NCI-H82 (cell line): ENCODE measurements at regions not wholly inside any gene's neighbourhood (a gene's known extent, or its start where the extent isn't known, plus 50 kb on each side); places are given as distances from the start of the nearest gene placed in this dataset.
"Not testable (repeated sequence)": the region's sequence is repeated elsewhere in the genome, so short reads cannot be mapped to it uniquely, and the experiment has no call there.

Source experiments
- DNase-seq: peaks from one replicate; lab custom pipeline; 2025; lab: John Stamatoyannopoulos, UW

DNA sequence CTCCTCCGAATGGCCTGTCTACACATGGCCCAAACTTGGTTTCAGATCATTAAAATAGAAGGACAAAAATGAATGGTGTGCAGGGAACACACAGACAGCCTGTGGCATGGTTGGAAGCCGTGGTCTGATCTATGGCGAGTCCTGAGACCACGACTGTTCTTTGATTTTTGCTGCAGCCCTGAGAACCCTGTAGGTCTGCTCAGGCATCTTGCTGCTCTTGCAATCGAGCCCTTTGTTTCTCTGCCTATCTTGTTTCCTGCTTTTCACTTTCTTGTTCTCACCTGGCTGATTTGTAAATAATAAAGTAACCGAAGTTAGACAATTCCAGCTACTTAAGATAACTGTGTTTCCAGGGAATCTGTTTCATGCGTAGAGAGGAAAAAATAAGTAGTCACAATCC is 54.1 kb upstream of the NBPF9 start:
- DNase-seq: not testable (repeated sequence)

DNA sequence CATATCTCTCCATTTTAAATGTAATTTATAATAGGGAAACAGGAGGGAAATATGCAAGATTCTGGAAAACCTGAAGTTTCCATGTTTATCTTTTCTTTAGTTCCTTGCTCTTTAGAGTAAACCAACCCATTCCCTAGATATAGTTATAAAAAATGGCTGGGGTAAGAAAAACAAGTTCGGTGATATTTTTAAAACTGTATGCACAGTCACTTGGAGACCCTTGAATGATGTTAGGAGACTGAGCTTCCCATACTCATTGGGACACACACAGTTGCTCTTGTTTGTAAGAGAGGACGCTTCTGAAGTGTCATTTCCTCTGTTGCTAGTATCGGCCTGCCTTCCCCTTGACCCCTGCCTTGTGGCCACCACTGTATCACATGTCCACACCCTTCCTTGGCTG is 55.0 kb upstream of the NBPF9 start:
- DNase-seq: not testable (repeated sequence)

DNA sequence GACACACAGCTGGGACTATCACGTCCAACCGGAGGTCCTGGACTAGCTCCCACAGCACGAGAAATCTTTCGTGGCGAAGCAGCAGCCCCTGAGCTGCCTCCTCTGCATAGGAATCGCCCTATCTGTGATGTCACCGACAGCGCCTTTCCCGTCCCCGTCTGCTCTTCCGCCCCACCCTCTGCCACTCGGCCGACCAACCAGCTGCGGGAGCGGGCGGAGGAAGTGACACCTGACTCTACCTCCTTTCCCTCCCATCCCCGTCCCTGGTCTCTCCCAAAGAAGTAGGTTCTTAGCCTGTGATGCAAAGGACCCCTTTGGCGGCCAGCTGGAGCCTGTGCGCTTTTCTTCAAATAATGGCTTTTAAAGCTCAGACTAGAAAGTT is 59.7 kb upstream of the NBPF9 start:
- DNase-seq: not testable (repeated sequence)

DNA sequence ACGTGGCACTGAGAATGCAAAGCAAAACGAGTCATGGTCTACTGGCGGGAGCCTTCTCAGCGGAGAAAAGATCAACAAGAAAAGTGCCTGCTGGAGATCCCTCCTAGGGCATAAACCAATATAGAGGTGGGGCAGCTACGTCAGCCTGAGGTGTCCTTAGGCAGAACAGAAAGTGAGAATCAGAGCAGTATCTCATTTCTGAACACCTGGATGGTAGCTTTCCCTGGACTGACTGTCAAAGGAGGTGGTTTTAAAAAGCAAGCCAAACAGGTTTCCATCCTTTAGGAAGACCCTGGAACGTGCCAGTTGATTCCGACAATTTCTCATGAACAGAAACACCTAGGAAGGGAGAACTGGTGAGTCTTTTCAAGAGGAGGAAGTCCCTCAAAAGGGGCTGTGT is 71.4 kb upstream of the NBPF9 start:
- not testable (repeated sequence) for DNase-seq

DNA sequence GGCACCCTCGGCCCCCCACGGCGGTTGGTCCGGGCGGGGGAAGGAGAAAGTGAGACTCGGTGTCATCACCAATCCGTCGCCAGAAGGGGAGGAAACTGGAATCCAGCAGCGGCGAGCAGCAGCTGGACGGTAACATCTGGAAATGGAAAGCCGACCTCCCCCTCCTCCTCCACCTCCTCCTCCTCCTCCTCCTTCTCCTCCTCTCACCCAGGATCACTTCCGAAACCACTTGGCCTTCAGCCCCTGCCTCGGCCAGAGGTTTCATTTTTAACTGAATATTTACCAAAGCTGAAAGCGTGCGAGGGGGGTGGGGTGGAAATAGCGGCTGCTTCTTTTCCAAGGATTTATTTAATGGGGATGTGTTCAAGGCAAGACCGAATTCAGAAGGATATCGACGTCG is 72.5 kb upstream of the NBPF9 start:
- DNase-seq: not testable (repeated sequence)

DNA sequence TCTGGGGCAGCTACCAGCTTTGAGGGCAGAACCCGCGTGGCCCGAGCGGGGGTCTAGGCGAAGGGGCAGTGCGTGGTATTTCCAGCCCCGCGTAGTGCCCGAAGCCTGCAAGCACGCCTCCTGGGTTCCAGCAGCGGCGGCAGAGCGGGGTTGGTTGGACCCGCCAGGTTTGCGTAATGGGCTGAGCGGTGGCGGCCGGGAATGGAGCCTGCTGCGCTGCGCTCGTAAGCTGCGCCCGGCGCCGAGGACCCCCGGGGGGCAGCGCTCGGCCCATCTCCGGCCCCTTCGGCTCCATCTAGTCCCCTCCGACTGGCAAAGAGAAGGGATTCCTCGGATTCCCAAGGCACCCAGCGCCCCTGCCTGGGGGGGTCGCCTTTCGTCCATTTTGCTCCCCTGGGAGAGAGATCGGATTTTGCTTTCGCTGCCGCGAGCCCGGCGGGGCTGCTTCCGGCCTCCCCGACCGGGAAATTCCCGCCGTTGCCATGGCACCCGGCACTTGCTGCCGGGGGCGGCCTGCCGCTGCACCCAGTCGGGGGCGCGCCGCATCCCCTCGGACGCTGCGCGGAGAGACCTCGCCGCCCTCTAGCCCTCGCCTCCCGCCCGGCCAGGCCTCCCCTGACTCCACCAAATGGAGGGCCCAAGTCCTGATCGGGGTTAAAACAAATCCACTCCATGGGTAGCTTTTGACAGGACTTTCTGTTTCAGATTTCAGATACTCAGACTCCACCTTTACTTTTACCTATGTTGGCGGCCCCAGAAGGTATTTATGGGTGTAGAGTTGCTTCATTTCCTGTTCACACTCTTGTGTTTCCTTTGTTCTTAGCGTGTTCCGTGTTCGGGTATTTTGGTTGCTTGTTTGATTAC is 73.3 kb upstream of the NBPF9 start:
- DNase-seq: not testable (repeated sequence)

DNA sequence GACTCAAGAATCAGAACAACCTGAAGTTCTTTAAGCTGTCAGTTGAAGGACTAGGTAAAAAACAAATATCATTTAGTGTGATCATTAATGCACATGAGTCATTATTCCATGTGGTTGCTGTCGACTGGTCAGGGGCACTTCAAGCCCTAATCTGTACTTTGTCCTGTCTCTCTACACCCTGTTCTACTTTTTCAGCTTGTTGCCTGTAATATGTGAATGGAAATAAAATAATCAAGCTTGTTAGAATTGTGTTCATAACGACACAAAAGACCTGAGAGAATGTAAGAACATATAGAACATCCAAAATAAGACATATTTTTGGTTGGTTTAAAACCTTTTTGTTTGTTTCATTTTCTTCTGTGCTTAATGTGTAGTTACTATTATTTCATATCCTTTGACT is 87.4 kb upstream of the NBPF9 start:
- DNase-seq: not testable (repeated sequence)

DNA sequence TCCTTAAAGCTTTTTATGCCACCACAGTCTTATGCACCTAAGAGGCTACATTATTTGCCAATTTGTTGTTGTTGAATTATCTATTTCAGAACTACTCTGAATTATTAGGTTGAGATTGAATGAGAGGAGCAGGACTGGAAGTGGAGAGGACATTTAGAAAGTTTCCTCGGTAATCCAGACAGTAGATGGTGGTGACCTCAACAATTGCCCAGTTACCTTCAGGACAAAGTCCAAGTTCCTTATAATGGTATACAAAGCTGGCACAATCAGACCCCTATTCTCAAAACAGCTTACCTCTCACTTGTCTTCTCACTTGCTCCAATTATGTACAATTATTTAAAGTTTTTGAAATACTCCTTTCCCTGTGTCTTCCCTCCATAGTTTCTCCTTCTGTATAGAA is 93.3 kb upstream of the NBPF9 start:
- DNase-seq: not testable (repeated sequence)

DNA sequence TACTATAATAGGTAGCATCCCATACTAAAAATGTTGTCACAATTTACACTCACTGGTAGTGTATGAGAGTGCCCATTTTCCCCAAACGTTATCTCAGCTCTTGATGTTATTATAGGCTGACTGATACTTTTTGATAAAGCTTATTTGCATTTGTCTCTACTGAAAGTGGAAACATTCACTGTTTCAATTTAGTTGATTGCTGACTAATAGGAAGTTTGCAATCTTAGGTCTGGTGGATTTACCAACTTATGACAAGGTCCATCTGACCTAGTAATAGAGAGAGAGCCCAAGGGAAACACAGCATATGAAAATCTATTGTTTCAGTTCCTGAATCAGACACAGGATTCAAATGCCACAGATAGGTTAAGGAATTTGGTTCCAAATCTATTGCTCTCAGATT is 97.2 kb upstream of the NBPF9 start:
- DNase-seq: not testable (repeated sequence)

DNA sequence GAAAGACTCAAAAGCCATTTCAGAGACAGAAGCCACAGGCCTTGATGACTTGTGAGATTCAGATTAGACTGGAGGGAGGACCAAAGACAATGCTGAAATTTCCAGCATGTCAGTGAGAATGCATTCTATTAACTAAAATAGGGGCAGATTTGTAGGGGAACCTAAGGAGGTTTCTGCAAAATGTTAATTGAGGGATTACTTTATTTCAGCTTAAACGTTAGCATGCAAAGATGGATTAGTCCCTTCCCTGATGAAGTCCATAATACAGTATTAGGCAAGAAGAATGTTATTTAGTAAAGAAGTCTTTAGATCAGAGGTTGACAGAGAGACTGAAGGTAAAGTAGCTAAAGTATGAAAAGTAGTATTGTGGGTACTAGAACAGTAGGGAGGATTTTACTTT is 98.9 kb upstream of the NBPF9 start:
- not testable (repeated sequence) for DNase-seq

DNA sequence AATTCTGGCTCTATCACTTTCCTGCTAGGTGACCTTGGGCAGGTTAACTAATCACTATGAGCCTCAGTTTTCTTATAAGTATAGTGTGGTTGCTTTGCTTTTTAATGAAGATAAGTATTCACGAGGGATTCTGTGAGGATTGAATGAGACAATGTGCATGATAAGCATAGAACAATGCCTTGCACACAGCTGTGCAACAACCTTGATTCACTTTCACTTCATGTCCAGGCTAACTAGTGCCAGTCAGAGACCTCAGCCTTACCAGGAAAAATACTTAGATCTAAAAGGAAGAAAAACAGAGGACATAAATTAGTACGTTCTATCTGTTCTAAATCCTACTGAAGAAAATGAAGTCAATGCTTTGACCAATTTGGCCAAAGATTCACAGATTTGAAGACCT is 101.0 kb upstream of the NBPF9 start:
- DNase-seq: not testable (repeated sequence)

DNA sequence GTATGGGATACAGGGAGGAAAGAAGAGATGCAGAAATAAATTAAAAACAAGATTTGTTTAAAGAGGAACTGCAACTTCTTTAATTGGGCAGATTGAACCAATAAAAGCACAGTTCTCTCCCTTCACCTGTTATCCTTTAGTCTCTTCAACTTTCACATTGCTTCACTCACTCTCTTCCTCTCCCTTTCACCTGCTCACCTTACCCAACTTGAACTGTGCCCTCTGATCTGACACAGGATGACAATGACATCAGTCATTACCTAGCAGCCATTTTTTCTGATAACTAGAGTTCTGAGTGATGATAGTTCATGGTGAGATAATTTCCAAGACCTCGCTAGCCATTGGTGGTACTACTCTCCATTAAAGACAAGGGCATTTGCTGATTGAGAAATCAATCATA is 105.5 kb upstream of the NBPF9 start:
- DNase-seq: not testable (repeated sequence)

DNA sequence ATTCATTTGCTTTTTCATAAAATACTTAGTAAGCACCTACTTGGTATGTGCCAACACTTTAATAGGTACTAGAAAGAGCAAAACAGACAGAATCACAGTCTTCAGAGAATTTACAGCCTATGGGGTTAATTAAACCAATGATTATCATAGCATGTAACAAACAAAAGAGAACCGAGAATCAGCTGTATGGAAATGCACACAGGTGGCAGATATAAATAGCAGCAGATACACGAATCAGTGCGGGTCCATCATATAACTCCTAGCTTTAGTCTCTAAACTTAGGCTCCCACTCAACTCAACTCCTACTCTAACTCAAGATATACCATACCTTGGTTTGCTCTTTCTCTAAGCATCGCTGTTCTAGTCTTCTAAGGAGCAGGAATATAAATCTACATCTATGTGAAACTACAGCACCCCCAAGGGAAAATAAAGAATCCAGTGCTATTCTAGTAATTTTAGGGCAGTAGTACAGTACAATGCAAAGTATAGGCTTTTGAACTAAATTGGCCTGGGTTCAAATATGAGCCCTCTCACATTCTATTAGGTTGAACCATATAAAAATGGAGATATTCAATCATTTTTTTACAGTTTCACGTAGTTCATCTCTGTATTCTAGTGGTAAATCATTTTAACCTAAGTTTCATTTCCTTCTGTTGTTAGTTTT is 108.5 kb upstream of the NBPF9 start:
- DNase-seq: not testable (repeated sequence)

DNA sequence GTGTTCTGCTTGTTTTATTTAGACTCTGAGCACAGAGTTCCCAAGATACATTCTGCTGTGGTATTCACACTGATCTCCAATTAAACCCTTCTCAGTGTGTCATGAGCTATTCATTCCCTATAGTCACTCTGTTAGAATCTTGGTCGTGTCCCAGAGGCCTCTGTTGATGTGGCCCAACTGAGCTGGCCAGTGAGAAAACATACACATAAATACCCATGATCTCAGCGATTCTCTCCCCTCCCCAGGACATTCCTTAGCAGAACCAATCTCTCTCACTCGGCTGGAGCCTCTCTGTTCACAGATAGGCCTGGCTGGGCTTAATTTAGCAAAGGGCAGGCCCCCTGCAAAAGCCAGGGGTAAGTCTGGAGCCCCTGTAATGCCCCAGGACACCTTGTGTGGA is 109.6 kb upstream of the NBPF9 start:
- not testable (repeated sequence) for DNase-seq

DNA sequence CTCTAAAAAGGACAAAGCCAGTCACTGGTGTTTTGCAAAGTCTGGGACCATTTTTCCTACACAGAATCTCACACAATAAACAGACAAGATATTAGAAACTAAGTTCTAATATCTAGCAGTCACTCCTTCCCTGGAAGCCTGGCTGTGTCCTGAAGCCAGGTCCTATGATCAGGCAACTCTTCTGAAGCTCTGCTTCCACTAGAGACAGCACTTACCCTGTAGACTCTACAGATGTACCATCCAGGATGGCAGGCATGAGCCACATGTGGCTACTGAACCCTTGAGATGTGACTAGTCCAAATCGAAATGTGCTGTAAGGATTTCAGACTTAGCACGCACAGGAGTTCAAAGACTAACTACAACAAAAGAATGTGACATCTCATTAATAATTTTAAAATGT is 110.3 kb upstream of the NBPF9 start:
- not testable (repeated sequence) for DNase-seq

DNA sequence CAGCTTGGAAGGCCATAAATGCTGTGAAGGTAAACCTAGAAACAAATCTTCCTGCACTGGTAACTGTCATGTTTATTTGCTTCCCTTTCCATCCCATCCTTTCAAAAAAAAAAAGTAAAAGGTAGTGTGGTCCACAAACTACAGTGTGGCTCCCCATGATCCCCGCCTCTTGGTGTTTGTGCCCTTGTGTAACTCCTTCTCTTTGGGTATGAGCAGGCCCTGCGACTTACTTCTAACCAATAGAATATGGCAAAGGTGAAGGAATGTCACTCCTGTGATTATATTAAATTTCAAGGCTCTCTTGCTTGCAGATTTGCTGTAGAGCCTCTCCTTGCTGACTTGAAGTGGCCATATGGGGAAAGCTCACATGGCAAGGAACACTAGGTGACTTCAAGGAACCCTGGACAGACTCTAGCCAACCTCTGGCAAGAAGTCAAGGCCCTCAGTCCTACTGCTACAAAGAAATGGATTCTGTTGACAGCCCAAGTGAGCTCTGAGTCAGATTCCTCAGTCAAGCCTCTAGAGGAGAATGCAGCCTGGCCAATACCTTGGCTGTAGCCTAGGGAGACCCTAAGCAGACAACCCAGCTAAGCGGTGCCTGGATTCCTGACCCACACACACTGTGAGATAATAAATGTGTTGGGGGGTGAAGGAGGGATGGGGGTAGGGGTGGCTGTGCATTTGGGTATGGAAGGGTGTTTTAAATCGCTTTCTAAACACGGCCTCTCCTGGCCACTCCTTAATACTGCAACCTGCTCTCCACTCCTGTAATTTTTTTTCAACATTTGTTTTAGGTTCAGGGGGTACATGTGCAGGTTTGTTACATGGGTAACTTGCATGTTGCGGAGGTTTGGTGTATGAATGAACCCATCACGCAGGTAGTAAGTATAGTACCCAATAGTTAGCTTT is 115.0 kb upstream of the NBPF9 start:
- DNase-seq: not testable (repeated sequence)

DNA sequence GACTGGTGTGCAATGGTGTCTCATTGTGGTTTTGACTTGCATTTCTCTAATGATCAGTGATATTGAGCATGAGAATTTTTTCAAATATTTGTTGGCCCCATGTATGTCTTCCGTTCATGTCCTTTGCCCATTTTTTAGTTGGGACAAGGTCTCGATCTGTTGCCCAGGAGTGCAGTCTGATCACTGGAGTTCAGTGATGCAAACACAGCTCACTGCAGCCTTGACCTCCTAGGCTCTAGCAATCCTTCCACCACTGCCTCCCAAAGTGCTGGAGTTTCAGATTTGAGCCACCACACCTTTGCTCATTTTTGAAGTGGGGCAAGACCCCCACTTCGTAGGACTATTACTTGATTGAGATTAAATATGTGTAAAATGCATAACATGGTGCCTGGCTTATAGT is 116.2 kb upstream of the NBPF9 start:
- DNase-seq: not testable (repeated sequence)

DNA sequence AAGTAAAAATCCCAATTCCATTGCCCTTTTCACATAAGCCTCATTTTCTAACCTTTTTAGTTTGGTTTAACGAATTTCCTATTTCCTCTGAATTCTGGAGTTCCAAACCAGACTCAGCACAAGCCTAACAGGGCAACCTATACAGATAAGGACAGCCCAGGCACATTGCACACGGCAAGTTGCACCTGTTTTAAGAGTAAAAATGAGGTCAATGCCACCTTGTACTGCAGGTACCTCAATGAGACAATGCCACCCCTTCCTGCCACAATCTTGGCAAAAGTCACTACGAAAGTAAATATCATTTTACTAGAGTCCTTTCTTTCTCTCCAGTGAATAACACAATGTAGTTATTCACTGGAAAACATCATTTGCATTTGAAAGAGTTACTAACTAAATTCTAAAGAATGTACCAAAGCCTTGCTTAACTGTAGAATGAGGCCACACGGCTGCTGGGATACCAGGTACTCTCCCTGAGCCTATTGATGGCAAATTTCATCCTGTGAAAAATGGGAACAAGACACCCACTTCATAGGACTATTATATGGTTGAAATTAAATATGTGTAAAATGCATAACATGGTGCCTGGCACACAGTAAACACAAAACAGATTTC is 117.2 kb upstream of the NBPF9 start:
- DNase-seq: not testable (repeated sequence)

DNA sequence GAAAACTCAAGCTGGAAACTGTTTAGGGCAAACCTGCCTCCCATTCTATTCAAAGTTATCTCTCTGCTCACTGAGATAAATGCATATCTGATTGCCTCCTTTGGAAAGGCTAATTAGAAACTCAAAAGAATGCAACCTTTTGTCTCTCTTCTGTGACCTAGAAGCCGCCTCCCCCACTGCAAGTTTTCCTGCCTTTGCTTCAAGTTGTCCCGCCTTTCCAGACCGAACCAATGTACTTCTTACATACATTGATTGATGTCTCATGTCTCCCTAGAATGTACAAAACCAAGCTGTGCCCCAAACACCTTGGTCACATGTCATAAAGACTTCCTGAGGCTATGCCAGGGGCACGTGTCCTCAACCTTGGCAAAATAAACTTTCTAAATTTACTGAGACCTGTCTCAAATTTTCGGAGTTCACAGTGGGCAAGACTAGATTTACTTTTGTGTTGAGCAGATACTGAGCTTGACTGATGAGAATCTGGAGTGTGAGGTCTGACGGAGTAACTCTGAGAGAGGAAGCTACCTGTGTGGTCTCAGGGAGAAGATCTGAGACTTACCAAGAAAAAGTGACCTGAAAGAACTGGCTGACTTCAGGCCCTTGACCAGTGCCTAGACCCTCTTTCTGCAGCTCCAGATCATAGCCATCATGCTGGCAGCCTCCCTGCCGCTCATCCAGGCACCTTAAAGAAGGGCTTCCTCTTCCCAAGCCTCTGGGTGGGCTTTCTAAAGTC is 124.7 kb upstream of the NBPF9 start:
- not testable (repeated sequence) for DNase-seq

DNA sequence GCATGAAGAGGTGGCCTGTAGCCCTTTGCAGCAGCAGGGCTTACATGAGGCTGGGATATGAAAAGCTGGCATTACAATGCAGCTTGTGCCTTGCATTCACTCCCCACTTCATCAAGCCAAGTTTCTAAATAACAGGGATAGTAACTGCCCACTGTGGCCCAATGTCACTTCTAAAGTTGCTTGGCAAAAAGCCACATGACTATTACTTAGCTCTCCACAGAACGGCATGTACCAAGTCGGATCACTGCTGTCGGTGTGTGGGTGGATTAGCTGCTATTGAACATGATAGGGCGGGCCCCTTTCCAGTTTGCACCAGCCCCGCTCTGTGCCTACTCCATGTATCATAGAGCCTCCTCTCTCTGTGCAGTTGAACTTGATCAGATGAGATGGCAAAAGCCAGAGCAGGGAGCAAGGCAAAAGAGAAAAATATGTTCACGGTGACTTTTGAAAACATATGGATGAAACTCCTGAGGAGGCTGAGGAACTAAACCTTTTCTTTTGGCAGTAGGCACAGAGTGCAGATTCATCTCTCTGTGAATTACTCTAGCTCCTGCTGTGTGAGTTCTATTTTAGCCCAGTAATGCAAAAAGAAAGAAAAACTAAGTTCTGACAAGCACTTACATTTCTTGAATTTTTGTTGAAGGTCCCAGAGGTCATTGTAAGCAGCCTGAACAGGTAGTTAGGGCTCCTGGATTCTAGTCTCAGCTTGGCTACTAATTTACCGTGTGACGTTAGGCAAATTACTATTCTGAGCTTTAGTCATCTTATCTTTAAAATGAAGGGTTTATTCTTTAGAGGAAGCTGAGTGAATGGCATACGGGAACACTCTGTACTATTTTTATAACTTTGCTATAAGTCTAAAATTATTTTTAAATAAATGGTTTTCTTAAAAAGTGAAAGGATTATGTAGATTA is 125.6 kb upstream of the NBPF9 start:
- not testable (repeated sequence) for DNase-seq
